Astrocyte (in vitro differentiated cells and primary cell): ENCODE measurements at regions not wholly inside any gene's neighbourhood (a gene's known extent, or its start where the extent isn't known, plus 50 kb on each side); places are given as distances from the start of the nearest gene placed in this dataset.

Experiments
- DNase-seq: peaks from one replicate; pipeline ENCODE4 v3.0.0-alpha.2; 2010; ENCODE audit warnings: low read depth
- FAIRE-seq: peaks from 2 replicates; lab custom pipeline; 2011; peaks lifted over from hg19 to GRCh38; lab: Jason Lieb, UNC
- H2AFZ ChIP-seq: 2 replicates; pipeline ENCODE4 v1.6.0; 2012; ENCODE audit warnings: low read depth, low read length, inconsistent platforms
- H3K27ac ChIP-seq: 2 replicates; pipeline ENCODE4 v1.5.1; 2011; ENCODE audit warnings: low read depth, low read length, inconsistent platforms
- H3K27me3 ChIP-seq: 2 replicates; pipeline ENCODE4 v1.6.0; 2011; ENCODE audit warnings: low read length, inconsistent platforms; ENCODE audit not compliant: insufficient read depth
- H3K36me3 ChIP-seq: 2 replicates; pipeline ENCODE4 v1.5.1; 2011; ENCODE audit warnings: low read length, inconsistent platforms; ENCODE audit not compliant: insufficient read depth
- H3K4me1 ChIP-seq: 2 replicates; pipeline ENCODE4 v1.5.1; 2011; ENCODE audit warnings: low read length, inconsistent platforms; ENCODE audit not compliant: insufficient read depth
- H3K4me2 ChIP-seq: 2 replicates; pipeline ENCODE4 v1.6.0; 2012; ENCODE audit warnings: low read length, inconsistent platforms
- H3K4me3 ChIP-seq: 2 replicates; pipeline ENCODE4 v1.5.1; 2011; ENCODE audit warnings: low read depth, mild to moderate bottlenecking, low read length, inconsistent platforms; ENCODE audit not compliant: insufficient read depth
- H3K79me2 ChIP-seq: 2 replicates; pipeline ENCODE4 v1.6.0; 2012; ENCODE audit warnings: mild to moderate bottlenecking, low read length, inconsistent platforms; ENCODE audit not compliant: insufficient read depth
- H3K9ac ChIP-seq: 2 replicates; pipeline ENCODE4 v1.6.0; 2012; ENCODE audit warnings: mild to moderate bottlenecking, low read length, inconsistent platforms
- H3K9me3 ChIP-seq: 2 replicates; pipeline ENCODE4 v1.5.1; 2012; ENCODE audit warnings: low read depth, mild to moderate bottlenecking, low read length, inconsistent platforms; ENCODE audit not compliant: insufficient read depth
- H4K20me1 ChIP-seq: 2 replicates; pipeline ENCODE4 v1.6.0; 2012; ENCODE audit warnings: low read length, inconsistent platforms; ENCODE audit not compliant: insufficient read depth
- H3K27ac Mint-ChIP-seq: one replicate; pipeline ENCODE4 v1.8.0; 2021; ENCODE audit warnings: mild to moderate bottlenecking, mixed read lengths; ENCODE audit not compliant: unreplicated experiment
- H3K27me3 Mint-ChIP-seq: one replicate; pipeline ENCODE4 v1.8.0; 2021; ENCODE audit warnings: low read depth, mixed read lengths; ENCODE audit not compliant: unreplicated experiment
- H3K36me3 Mint-ChIP-seq: one replicate; pipeline ENCODE4 v1.8.0; 2021; ENCODE audit warnings: low read depth, mixed read lengths; ENCODE audit not compliant: unreplicated experiment
- H3K4me1 Mint-ChIP-seq: one replicate; pipeline ENCODE4 v1.8.0; 2021; ENCODE audit warnings: low read depth, mixed read lengths; ENCODE audit not compliant: unreplicated experiment
- H3K4me3 Mint-ChIP-seq: one replicate; pipeline ENCODE4 v1.8.0; 2021; ENCODE audit warnings: mild to moderate bottlenecking, moderate library complexity, mixed read lengths; ENCODE audit not compliant: unreplicated experiment
- H3K9me3 Mint-ChIP-seq: one replicate; pipeline ENCODE4 v1.8.0; 2021; ENCODE audit warnings: mild to moderate bottlenecking, mixed read lengths; ENCODE audit not compliant: unreplicated experiment
- EZH2 ChIP-seq: IDR thresholded peaks from 2 replicates; pipeline ENCODE4 v1.6.1; 2012; ENCODE audit warnings: mild to moderate bottlenecking, low read length, inconsistent platforms; ENCODE audit not compliant: insufficient read depth
- TF ChIP-seq, protein P1 (sequence below): IDR thresholded peaks from 2 replicates; pipeline ENCODE4 v1.5.1; 2011; ENCODE audit warnings: low read depth, mild to moderate bottlenecking, inconsistent platforms, low read length, moderate library complexity; ENCODE audit not compliant: insufficient read depth

DNA sequence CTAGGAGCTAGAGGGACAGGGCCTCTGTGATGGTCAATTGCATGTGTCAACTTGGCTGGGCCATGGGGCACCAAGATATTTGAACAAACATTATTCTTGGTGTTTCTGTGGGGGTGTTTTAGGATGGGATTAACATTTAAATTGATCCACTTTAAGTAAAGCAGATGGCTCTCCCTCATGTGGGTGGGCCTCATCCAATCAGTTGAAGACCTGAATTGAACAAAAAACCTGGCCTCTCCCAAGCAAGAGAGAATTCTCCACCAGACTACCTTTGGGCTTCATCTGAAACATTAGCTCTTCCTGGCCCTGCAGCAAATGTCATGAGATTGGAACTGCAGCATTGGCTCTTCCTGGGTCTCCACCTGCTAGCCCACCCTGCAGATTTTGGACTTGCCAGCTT, 207.1 kb upstream of the ATP6AP2 start:
- Histone ChIP-seq H3K27ac (no peak overlapping the region), H3K9me3 (no peaks in the 10 kb centered on the region), H3K27me3 (no peaks in the 10 kb centered on the region), H4K20me1 (no peaks in the 10 kb centered on the region), H3K36me3 (no peaks in the 10 kb centered on the region), H3K4me1 (no peaks in the 10 kb centered on the region), H3K9ac (no peak overlapping the region), H3K4me3 (no peak overlapping the region), H2AFZ (no peak overlapping the region), H3K4me2 (no peak overlapping the region), H3K79me2 (no peaks in the 10 kb centered on the region)
- TF ChIP-seq, protein P1, sequence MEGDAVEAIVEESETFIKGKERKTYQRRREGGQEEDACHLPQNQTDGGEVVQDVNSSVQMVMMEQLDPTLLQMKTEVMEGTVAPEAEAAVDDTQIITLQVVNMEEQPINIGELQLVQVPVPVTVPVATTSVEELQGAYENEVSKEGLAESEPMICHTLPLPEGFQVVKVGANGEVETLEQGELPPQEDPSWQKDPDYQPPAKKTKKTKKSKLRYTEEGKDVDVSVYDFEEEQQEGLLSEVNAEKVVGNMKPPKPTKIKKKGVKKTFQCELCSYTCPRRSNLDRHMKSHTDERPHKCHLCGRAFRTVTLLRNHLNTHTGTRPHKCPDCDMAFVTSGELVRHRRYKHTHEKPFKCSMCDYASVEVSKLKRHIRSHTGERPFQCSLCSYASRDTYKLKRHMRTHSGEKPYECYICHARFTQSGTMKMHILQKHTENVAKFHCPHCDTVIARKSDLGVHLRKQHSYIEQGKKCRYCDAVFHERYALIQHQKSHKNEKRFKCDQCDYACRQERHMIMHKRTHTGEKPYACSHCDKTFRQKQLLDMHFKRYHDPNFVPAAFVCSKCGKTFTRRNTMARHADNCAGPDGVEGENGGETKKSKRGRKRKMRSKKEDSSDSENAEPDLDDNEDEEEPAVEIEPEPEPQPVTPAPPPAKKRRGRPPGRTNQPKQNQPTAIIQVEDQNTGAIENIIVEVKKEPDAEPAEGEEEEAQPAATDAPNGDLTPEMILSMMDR: no peak
- TF ChIP-seq EZH2: no peak
- no peak for DNase-seq
- Mint-ChIP-seq H3K27ac (no peak overlapping the region), H3K9me3 (no peaks in the 10 kb centered on the region), H3K36me3 (no peaks in the 10 kb centered on the region), H3K4me3 (no peak overlapping the region), H3K27me3 (peaks cover 6% of the 10 kb centered on the region), H3K4me1 (peaks cover under 1% of the 10 kb centered on the region)
- FAIRE-seq: no peak

DNA sequence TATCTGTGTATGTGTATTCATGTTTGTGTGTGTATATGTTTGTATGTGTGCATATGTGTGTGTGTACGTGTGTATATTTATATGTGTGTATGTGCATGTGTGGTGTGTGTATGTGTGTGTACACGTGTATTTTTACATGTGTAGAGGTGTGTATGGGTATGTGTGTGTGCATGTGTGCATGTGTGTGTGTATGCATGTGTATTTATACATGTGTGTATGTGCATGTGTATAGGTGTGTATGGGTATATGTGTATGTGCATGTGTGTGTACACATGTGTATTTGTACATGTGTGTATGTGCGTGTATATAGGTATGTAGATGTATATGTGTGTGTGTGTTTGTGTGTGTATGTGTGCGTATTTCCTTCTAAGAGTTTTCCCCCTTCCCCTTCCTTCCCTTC, 207.7 kb upstream of the ATP6AP2 start:
- no peak overlapping the region for H3K27ac ChIP-seq
- H3K79me2 ChIP-seq: no peaks in the 10 kb centered on the region
- no peak overlapping the region for H3K4me3 ChIP-seq
- no peaks in the 10 kb centered on the region for H3K9me3 ChIP-seq
- no peaks in the 10 kb centered on the region for H3K36me3 Mint-ChIP-seq
- DNase-seq: no peak
- H3K4me3 Mint-ChIP-seq: no peak overlapping the region
- no peaks in the 10 kb centered on the region for H4K20me1 ChIP-seq
- H3K27me3 ChIP-seq: no peaks in the 10 kb centered on the region
- H3K9me3 Mint-ChIP-seq: no peaks in the 10 kb centered on the region
- H3K36me3 ChIP-seq: no peaks in the 10 kb centered on the region
- peaks cover 3% of the 10 kb centered on the region for H3K4me1 Mint-ChIP-seq
- H3K27ac Mint-ChIP-seq: no peak overlapping the region
- no peaks in the 10 kb centered on the region for H3K4me1 ChIP-seq
- H3K27me3 Mint-ChIP-seq: peaks cover 6% of the 10 kb centered on the region
- H2AFZ ChIP-seq: no peak overlapping the region
- H3K4me2 ChIP-seq: no peak overlapping the region
- no peak overlapping the region for H3K9ac ChIP-seq
- FAIRE-seq: no peak
- TF ChIP-seq, protein P1: no peak
- TF ChIP-seq EZH2: no peak

DNA sequence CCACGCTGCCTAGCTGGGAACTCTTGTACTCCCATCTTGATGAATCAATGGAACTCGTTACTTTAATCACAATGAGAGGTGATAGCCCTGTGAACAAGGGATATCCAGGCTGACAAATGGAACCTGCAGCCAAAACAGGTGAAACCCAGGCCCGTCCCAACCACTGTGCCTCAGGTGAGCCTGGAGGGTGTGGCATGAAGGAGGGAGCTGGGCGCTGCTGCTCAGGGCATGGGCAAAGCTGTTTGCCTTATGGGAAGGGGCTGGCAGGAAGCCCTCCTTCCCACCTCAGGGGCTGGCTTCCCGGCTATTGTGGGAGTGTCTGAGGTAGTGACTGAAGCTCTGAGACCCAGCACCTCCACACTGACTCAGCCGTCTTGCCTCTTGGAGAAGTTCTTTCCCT, 209.4 kb upstream of the ATP6AP2 start:
- no peak overlapping the region for H3K4me3 Mint-ChIP-seq
- H3K27me3 ChIP-seq: no peaks in the 10 kb centered on the region
- TF ChIP-seq, protein P1: no peak
- no peak for TF ChIP-seq EZH2
- H3K9ac ChIP-seq: no peak overlapping the region
- H3K9me3 Mint-ChIP-seq: no peaks in the 10 kb centered on the region
- H3K79me2 ChIP-seq: no peaks in the 10 kb centered on the region
- no peaks in the 10 kb centered on the region for H3K36me3 ChIP-seq
- H4K20me1 ChIP-seq: no peaks in the 10 kb centered on the region
- no peak overlapping the region for H3K4me2 ChIP-seq
- H3K4me1 Mint-ChIP-seq: peaks cover 3% of the 10 kb centered on the region
- H2AFZ ChIP-seq: no peak overlapping the region
- no peaks in the 10 kb centered on the region for H3K9me3 ChIP-seq
- FAIRE-seq: no peak
- DNase-seq: no peak
- H3K4me3 ChIP-seq: no peak overlapping the region
- no peak overlapping the region for H3K27ac ChIP-seq
- H3K36me3 Mint-ChIP-seq: no peaks in the 10 kb centered on the region
- no peak overlapping the region for H3K27ac Mint-ChIP-seq
- H3K4me1 ChIP-seq: no peaks in the 10 kb centered on the region
- H3K27me3 Mint-ChIP-seq: peaks cover 6% of the 10 kb centered on the region
